ENCODE measurements at regions not wholly inside any gene's neighbourhood (a gene's known extent, or its start where the extent isn't known, plus 50 kb on each side); places are given as distances from the start of the nearest gene placed in this dataset.

DNA sequence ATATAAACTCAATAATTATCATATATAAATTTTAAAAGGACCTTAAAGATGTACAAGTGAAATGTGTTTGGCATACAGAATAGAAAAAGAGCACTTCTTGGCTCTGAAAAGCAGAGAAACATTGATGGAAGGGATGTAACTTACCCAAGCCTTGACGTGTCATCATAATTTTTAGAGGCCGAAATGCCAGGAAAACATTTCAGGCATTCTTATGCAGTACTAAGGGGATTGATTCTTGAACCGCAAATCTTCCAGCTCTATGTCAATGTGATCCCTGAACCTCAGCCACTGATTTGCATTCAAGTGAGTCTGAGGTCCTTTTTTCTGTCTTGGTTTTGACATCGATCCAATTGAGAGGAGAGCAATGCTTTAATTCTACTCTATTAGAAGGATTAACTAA lies 97.8 kb downstream of the CLDN1 start:
- H3K4me3 ChIP-seq (ENCODE audit: low read length in 2 of 2): no peak overlapping the region
- WGBS: 93% methylated on average over 4 of the region's 4 CpGs
- H3K27me3 ChIP-seq (ENCODE audit: control insufficient read depth in 2 of 2, insufficient read depth in 1 of 2, low read length in 1 of 2): no peaks in the 10 kb centered on the region
- H3K27ac ChIP-seq (ENCODE audit: low read depth in 1 of 2, low read length in 1 of 2): no peak overlapping the region
- no peaks in the 10 kb centered on the region for H3K36me3 ChIP-seq (ENCODE audit: control insufficient read depth in 2 of 2, insufficient read depth in 2 of 2, low read length in 1 of 2)
- no peak for DNase-seq (ENCODE audit: low read depth in 6 of 9, low spot score in 9 of 9)
- H3K4me1 ChIP-seq (ENCODE audit: control insufficient read depth in 2 of 2, insufficient read depth in 2 of 2, low read length in 2 of 2): no peaks in the 10 kb centered on the region
- H3K9me3 ChIP-seq (ENCODE audit: control insufficient read depth in 2 of 2, insufficient read depth in 1 of 2, low read length in 1 of 2): no peaks in the 10 kb centered on the region

- 87% methylated on average over 4 of the region's 4 CpGs for WGBS
- Histone ChIP-seq H3K27me3 (ENCODE audit: control insufficient read depth in 2 of 2, insufficient read depth in 1 of 2, low read length in 1 of 2) (no peaks in the 10 kb centered on the region), H3K36me3 (ENCODE audit: control insufficient read depth in 2 of 2, insufficient read depth in 2 of 2, low read length in 1 of 2) (no peaks in the 10 kb centered on the region), H3K4me3 (ENCODE audit: low read length in 2 of 2) (no peak overlapping the region), H3K27ac (ENCODE audit: low read depth in 1 of 2, low read length in 1 of 2) (no peak overlapping the region), H3K9me3 (ENCODE audit: control insufficient read depth in 2 of 2, insufficient read depth in 1 of 2, low read length in 1 of 2) (no peaks in the 10 kb centered on the region), H3K4me1 (ENCODE audit: control insufficient read depth in 2 of 2, insufficient read depth in 2 of 2, low read length in 2 of 2) (no peaks in the 10 kb centered on the region)
- no peak for DNase-seq (ENCODE audit: low read depth in 6 of 9, low spot score in 9 of 9)
Measured at GRCh38 chr3:190222916-190223315, 99.3 kb downstream of the CLDN1 start.

DNA sequence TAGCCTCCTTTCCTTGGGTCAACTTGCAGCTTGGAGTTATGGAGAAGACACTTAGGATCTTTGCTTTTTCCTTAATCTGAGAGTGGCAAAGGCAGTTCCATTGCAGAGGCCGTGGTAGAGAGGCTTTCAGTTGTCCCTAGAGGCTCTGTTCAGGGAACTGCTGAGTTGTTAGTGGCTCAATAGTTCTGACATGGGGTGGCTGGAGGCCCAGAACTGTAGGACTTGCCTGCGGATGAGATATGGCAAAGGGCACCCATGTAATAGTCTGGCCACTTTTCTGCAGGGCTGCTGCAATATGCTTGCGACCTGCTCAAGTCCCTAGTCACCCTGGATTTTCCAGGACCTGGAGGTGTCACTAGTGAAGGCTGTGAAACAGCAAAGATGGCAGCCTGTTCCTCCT lies 99.9 kb downstream of the CLDN1 start:
- H3K27me3 ChIP-seq (ENCODE audit: control insufficient read depth in 2 of 2, insufficient read depth in 1 of 2, low read length in 1 of 2): no peaks in the 10 kb centered on the region
- WGBS: 91% methylated on average over 3 of the region's 3 CpGs
- H3K36me3 ChIP-seq (ENCODE audit: control insufficient read depth in 2 of 2, insufficient read depth in 2 of 2, low read length in 1 of 2): no peaks in the 10 kb centered on the region
- no peaks in the 10 kb centered on the region for H3K9me3 ChIP-seq (ENCODE audit: control insufficient read depth in 2 of 2, insufficient read depth in 1 of 2, low read length in 1 of 2)
- no peak overlapping the region for H3K27ac ChIP-seq (ENCODE audit: low read depth in 1 of 2, low read length in 1 of 2)
- DNase-seq (ENCODE audit: low read depth in 6 of 9, low spot score in 9 of 9): no peak
- H3K4me3 ChIP-seq (ENCODE audit: low read length in 2 of 2): no peak overlapping the region
- no peaks in the 10 kb centered on the region for H3K4me1 ChIP-seq (ENCODE audit: control insufficient read depth in 2 of 2, insufficient read depth in 2 of 2, low read length in 2 of 2)

- no peak overlapping the region for H3K27ac ChIP-seq (ENCODE audit: low read depth in 1 of 2, low read length in 1 of 2)
- no peaks in the 10 kb centered on the region for H3K27me3 ChIP-seq (ENCODE audit: control insufficient read depth in 2 of 2, insufficient read depth in 1 of 2, low read length in 1 of 2)
- H3K9me3 ChIP-seq (ENCODE audit: control insufficient read depth in 2 of 2, insufficient read depth in 1 of 2, low read length in 1 of 2): no peaks in the 10 kb centered on the region
- H3K4me1 ChIP-seq (ENCODE audit: control insufficient read depth in 2 of 2, insufficient read depth in 2 of 2, low read length in 2 of 2): no peaks in the 10 kb centered on the region
- no peak for DNase-seq (ENCODE audit: low read depth in 6 of 9, low spot score in 9 of 9)
- H3K4me3 ChIP-seq (ENCODE audit: low read length in 2 of 2): no peak overlapping the region
- H3K36me3 ChIP-seq (ENCODE audit: control insufficient read depth in 2 of 2, insufficient read depth in 2 of 2, low read length in 1 of 2): no peaks in the 10 kb centered on the region
- 88% methylated on average over 1 of the region's 1 CpG for WGBS
Measured at GRCh38 chr3:190220362-190220761, 99.7 kb upstream of the P3H2 start.

DNA sequence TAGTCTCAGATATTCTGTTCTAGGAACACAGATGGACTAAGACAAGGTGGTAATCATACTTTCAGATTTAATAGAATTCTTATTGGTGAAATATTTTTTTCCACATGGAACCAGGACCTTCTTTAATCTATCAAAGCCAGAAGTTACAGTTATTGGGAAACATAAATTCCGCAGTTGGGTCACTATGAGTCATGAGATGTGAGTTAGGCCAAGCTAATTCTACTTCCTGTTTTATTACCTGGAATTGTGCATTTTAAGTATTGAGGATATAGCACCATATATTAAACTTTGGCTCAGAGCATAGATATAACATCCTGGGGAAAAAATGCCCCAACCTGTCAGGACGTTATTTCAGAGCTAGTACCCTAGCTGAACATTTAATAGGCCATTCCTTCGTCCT lies 96.4 kb upstream of the P3H2 start:
- 89% methylated on average over 3 of the region's 3 CpGs for WGBS

DNA sequence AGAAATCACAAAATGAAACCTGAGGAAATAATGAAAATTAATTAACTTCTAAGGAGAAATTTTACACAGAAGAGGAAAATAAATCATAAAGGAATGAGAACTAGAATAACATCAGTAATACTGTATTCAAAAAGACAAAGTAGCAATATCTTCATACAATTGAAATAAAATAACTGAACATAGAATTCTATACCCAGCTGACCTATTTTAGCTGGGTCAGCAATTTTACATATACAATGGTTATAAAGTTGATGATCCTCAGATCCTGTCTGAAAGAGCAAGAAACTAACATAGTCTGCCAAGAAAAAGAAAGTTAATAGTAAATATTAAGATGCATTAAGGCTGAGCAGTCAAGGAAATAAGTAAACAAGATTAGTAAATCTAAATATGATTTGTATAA lies 93.0 kb upstream of the P3H2 start:
- Histone ChIP-seq H3K27me3 (ENCODE audit: control insufficient read depth in 2 of 2, insufficient read depth in 1 of 2, low read length in 1 of 2) (no peaks in the 10 kb centered on the region), H3K36me3 (ENCODE audit: control insufficient read depth in 2 of 2, insufficient read depth in 2 of 2, low read length in 1 of 2) (no peaks in the 10 kb centered on the region), H3K9me3 (ENCODE audit: control insufficient read depth in 2 of 2, insufficient read depth in 1 of 2, low read length in 1 of 2) (no peaks in the 10 kb centered on the region), H3K27ac (ENCODE audit: low read depth in 1 of 2, low read length in 1 of 2) (no peak overlapping the region), H3K4me1 (ENCODE audit: control insufficient read depth in 2 of 2, insufficient read depth in 2 of 2, low read length in 2 of 2) (no peaks in the 10 kb centered on the region), H3K4me3 (ENCODE audit: low read length in 2 of 2) (no peak overlapping the region)
- DNase-seq (ENCODE audit: low read depth in 6 of 9, low spot score in 9 of 9): no peak

More for the DNA sequence above, 96.4 kb upstream of the P3H2 start:
- no peaks in the 10 kb centered on the region for H3K27me3 ChIP-seq (ENCODE audit: control insufficient read depth in 2 of 2, insufficient read depth in 1 of 2, low read length in 1 of 2)
- no peak overlapping the region for H3K27ac ChIP-seq (ENCODE audit: low read depth in 1 of 2, low read length in 1 of 2)
- H3K4me1 ChIP-seq (ENCODE audit: control insufficient read depth in 2 of 2, insufficient read depth in 2 of 2, low read length in 2 of 2): no peaks in the 10 kb centered on the region
- no peaks in the 10 kb centered on the region for H3K9me3 ChIP-seq (ENCODE audit: control insufficient read depth in 2 of 2, insufficient read depth in 1 of 2, low read length in 1 of 2)
- H3K36me3 ChIP-seq (ENCODE audit: control insufficient read depth in 2 of 2, insufficient read depth in 2 of 2, low read length in 1 of 2): no peaks in the 10 kb centered on the region
- no peak overlapping the region for H3K4me3 ChIP-seq (ENCODE audit: low read length in 2 of 2)
- no peak for DNase-seq (ENCODE audit: low read depth in 6 of 9, low spot score in 9 of 9)

DNA sequence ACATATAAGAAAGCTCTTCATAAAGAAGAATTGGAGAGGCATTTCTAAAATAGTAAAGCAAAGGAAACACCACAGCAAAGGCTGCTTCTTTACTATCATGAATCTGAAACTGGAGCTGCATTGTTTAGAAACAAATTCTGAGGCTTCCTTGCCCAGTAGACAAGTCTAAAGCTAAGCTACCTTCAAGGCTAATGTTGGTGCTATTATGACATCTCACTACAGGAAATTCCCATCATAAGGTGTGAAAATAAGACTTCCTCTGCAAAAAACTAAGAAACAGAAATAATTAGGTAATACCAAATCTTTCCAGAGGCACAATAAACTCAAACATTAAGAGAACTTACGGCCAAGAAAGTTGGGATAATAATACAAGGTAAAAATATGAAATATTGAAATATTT lies 89.9 kb upstream of the P3H2 start:
- no peak overlapping the region for H3K4me3 ChIP-seq (ENCODE audit: low read length in 2 of 2)
- no peaks in the 10 kb centered on the region for H3K36me3 ChIP-seq (ENCODE audit: control insufficient read depth in 2 of 2, insufficient read depth in 2 of 2, low read length in 1 of 2)
- WGBS: 94% methylated on average over 1 of the region's 1 CpG
- no peaks in the 10 kb centered on the region for H3K9me3 ChIP-seq (ENCODE audit: control insufficient read depth in 2 of 2, insufficient read depth in 1 of 2, low read length in 1 of 2)
- no peak for DNase-seq (ENCODE audit: low read depth in 6 of 9, low spot score in 9 of 9)
- no peaks in the 10 kb centered on the region for H3K4me1 ChIP-seq (ENCODE audit: control insufficient read depth in 2 of 2, insufficient read depth in 2 of 2, low read length in 2 of 2)
- no peak overlapping the region for H3K27ac ChIP-seq (ENCODE audit: low read depth in 1 of 2, low read length in 1 of 2)
- H3K27me3 ChIP-seq (ENCODE audit: control insufficient read depth in 2 of 2, insufficient read depth in 1 of 2, low read length in 1 of 2): no peaks in the 10 kb centered on the region

GRCh38 chr3:190209533-190209932 lies 88.8 kb upstream of the P3H2 start:
- H3K4me3 ChIP-seq (ENCODE audit: low read length in 2 of 2): no peak overlapping the region
- H3K9me3 ChIP-seq (ENCODE audit: control insufficient read depth in 2 of 2, insufficient read depth in 1 of 2, low read length in 1 of 2): no peaks in the 10 kb centered on the region
- DNase-seq (ENCODE audit: low read depth in 6 of 9, low spot score in 9 of 9): no peak
- H3K27ac ChIP-seq (ENCODE audit: low read depth in 1 of 2, low read length in 1 of 2): no peak overlapping the region
- H3K36me3 ChIP-seq (ENCODE audit: control insufficient read depth in 2 of 2, insufficient read depth in 2 of 2, low read length in 1 of 2): no peaks in the 10 kb centered on the region
- no peaks in the 10 kb centered on the region for H3K27me3 ChIP-seq (ENCODE audit: control insufficient read depth in 2 of 2, insufficient read depth in 1 of 2, low read length in 1 of 2)
- WGBS: 48% methylated on average over 1 of the region's 1 CpG
- H3K4me1 ChIP-seq (ENCODE audit: control insufficient read depth in 2 of 2, insufficient read depth in 2 of 2, low read length in 2 of 2): no peaks in the 10 kb centered on the region

- Histone ChIP-seq H3K27ac (ENCODE audit: low read depth in 1 of 2, low read length in 1 of 2) (no peak overlapping the region), H3K36me3 (ENCODE audit: control insufficient read depth in 2 of 2, insufficient read depth in 2 of 2, low read length in 1 of 2) (no peaks in the 10 kb centered on the region), H3K27me3 (ENCODE audit: control insufficient read depth in 2 of 2, insufficient read depth in 1 of 2, low read length in 1 of 2) (no peaks in the 10 kb centered on the region), H3K4me1 (ENCODE audit: control insufficient read depth in 2 of 2, insufficient read depth in 2 of 2, low read length in 2 of 2) (no peaks in the 10 kb centered on the region), H3K9me3 (ENCODE audit: control insufficient read depth in 2 of 2, insufficient read depth in 1 of 2, low read length in 1 of 2) (no peaks in the 10 kb centered on the region), H3K4me3 (ENCODE audit: low read length in 2 of 2) (no peak overlapping the region)
- WGBS: 95% methylated on average over 1 of the region's 1 CpG
- no peak for DNase-seq (ENCODE audit: low read depth in 6 of 9, low spot score in 9 of 9)
Measured at GRCh38 chr3:190208196-190208595, 87.5 kb upstream of the P3H2 start.

- Histone ChIP-seq H3K27me3 (ENCODE audit: control insufficient read depth in 2 of 2, insufficient read depth in 1 of 2, low read length in 1 of 2) (no peaks in the 10 kb centered on the region), H3K4me3 (ENCODE audit: low read length in 2 of 2) (no peak overlapping the region), H3K36me3 (ENCODE audit: control insufficient read depth in 2 of 2, insufficient read depth in 2 of 2, low read length in 1 of 2) (no peaks in the 10 kb centered on the region), H3K9me3 (ENCODE audit: control insufficient read depth in 2 of 2, insufficient read depth in 1 of 2, low read length in 1 of 2) (no peaks in the 10 kb centered on the region), H3K4me1 (ENCODE audit: control insufficient read depth in 2 of 2, insufficient read depth in 2 of 2, low read length in 2 of 2) (no peaks in the 10 kb centered on the region), H3K27ac (ENCODE audit: low read depth in 1 of 2, low read length in 1 of 2) (no peak overlapping the region)
- no peak for DNase-seq (ENCODE audit: low read depth in 6 of 9, low spot score in 9 of 9)
- WGBS: 84% methylated on average over 1 of the region's 1 CpG
Measured at GRCh38 chr3:190205739-190206138, 85.0 kb upstream of the P3H2 start.
